GM18867 (cell line): ENCODE measurements at regions not wholly inside any gene's neighbourhood (a gene's known extent, or its start where the extent isn't known, plus 50 kb on each side); places are given as distances from the start of the nearest gene placed in this dataset.

Source experiments
- ATAC-seq: cut with Tn5 transposase; IDR thresholded peaks from one replicate; pipeline ENCODE4 v1.9.1; 2021; ENCODE audit warnings: mild to moderate bottlenecking, moderate library complexity; ENCODE audit not compliant: unreplicated experiment

DNA sequence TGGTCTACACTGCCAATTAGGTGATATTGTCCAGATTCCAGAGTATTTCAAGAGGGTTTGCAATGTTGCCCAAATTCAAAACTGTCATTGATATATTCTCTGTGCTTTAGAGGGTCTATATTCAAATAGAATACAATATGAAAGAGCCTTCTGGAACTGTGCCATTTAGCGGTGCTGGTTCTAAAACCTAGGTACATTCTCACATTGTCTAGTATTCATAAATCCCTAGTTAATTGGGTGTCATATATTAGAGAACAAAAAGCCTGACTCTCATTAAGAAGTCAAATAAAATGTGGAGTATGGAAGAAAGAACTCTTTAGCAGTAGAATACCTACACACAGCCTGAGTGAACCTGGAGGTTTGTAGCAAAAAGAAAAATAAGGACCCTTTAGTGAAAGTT is 447.9 kb downstream of the CNTN6 start:
- ATAC-seq, result no peak

DNA sequence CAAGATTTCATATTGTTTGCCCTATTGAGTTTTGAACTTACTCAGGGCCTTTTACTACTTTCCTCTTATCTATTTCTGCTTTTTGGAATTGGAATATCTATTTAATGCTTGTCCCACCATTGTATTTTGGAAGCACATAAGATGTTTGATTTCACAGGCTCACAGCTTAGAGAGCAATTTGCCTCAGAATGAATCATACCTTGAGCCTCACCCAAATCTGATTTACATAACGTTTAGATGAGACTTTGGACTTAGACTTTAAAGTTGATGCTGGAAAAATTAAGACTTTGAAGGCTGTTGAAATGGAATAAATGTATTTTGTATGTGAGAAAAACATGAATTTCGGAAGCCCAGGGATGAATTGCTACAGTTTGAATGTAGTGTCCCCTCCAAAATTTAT is 458.9 kb downstream of the CNTN6 start:
- ATAC-seq, result no peak

DNA sequence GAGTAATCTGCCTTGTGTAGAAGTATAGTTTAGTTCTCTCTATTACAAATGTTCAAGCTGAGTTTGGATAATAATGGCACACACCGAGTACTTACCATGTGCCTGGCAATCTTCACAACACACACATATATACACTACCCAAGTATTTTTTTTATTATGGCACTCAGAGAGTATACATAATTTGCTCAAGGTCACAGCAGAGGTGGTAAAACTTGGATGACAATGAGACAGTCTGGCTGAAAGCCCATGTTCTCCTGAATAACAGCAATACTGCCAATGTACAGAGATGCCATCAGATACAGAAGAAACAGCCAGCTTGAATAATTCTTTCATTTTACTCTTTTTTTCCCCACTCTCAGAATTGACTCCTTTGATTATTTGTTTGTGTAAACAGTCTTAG is 460.0 kb downstream of the CNTN6 start:
- no peak for ATAC-seq

DNA sequence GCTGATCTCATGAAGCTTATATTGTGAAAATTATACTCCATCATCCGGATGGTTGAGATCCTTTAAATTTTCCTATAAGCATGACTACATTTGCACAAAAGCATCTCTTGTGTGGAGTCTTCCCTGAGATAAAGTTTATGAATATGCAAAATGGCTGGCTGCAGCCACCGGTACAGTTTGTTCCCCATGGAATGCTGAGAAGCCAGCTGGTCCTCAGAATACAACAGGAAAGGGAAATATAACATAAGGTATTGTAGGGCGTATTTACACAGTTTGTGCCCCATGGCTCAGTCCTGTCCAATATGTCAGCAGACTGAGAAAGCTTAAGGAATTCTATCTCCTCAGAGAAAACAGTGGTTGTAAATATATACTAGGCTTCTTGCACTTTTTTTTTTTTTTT is 468.6 kb downstream of the CNTN6 start:
- ATAC-seq, result no peak

DNA sequence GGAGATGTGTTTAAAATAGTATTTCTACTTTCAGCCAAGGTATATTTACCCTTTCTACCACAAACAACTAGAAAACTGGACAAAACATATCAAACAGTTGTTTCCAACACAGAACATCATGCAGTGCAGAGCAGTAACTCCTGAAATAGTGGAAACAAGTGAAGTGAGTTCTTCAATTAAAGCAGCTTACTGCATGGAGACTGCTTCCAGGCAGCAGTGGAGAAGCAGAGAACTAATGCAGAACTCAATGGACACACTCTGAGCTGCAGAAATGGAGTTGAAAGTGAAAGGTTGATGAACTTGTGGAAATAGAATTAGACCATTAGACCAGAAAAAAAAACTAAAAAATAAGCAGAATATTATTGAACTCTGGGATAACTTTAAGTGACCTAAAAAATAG is 478.9 kb downstream of the CNTN6 start:
- no peak for ATAC-seq

DNA sequence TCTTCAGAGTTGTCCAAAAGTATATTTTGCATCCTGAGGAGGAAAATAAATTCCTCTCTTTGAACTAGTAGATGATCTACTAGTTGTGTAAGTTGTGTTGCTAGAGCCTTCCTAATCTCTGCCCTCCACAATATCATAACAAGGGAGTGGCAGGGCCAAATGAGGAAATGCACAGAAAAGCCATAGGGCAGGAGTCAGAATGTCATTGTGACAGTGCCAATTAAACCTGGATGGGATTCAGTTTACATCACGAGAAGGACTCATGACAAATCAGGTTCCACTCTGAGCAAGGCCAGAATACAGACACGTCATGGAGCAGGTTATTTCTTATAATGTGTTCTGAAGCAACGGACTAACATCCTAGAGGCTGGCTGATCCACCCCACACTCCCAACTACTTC is 483.2 kb downstream of the CNTN6 start:
- ATAC-seq, result no peak

DNA sequence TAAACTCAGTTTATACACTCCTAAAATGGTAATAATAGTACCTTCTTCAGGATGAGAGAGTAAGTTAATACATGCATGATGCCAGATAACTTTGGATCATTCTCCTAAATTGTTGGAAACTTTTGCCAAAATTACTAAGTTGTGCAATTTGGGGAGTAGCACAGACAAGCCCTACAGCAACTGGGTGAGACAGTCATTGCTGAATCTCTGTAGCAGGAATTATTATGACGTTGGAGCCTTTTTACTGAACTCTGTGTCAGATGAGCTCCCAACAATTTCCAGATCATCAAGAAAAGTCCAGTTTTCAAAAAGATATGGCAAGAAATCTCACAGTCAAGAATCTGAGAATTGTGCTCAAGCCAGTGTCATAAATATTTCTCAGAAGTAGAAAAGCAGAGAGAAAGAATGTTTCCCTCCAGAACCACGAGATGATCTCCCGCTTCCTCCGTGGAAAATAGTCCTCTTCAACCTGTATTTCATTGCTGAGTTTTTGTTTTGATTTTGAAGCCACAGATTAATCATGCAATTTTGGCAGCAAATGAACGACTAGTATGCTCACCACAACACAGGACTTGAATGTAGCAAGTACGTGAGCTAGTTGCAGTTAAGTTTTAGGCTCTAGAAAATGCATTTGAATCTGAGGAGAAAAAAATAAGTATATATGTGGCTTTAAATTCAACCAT is 485.4 kb downstream of the CNTN6 start:
- ATAC-seq, result no peak

DNA sequence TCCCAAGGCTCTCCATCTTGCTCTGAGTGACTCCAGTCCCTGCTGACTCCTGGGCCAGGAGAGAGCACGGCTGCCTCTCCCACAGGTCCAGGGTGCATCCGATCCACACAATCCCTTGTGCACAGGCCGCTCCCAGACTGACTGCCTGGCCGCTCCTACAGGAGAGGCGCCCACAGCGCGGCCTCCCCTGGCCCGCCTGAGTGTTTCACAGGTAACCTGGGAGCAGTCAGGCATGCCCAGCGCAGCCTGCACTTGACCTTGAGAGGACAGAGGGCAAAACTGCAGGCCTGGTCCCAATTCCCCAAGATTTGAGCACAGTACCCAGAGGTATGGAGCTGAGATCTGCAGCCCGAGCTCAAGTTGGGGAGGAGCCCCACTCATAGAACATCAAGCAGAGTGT is 490.2 kb downstream of the CNTN6 start:
- ATAC-seq, result no peak

DNA sequence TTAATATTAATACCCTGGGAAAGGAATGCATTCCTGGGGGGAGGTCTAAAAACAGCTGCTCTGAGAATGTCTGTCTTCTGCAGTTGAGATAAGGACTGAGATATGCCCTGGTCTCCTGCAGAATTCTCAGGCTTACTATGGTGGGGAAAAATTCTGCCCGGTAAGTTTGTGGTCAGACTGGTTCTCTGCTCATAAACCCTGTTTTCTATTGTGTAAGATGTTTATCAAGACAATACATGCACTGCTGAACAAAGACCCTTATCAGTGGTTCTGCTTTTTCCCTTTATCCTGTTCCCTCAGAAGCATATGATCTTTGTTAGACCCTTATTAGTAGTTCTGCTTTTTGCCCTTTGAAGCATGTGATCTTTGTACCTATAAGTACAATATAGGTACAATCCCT is 494.6 kb downstream of the CNTN6 start:
- no peak for ATAC-seq

DNA sequence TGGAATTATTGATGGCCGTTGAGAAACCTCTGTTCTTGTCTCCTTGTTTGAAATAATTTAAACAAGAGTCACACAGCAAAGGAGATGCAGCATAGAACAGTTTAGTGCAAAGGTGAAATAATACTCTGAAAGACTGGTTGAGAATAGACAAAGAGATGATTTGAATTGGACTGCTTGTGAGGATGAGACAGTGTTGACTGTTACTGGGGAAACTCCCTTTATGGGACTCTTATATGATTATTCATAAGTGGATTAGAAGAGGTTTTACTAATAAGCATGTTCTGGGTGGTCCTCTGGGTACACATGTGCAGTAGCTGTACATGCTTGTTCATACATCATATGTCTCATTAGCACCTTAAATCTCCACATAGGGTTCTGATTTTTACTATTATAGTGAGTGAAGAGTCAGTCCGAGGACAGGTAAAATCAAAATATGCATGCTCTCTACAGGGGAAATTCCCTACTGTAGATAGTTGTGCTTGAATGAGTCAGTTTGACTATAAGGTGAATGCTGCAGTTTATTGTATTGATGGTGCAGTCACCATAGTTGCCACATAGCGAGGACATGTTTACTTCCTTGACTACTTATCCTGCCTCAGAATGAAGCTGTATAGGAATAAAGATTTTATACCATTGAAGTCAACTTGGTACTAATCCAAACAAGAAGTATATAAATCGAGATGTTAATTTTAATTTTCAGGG is 498.7 kb downstream of the CNTN6 start:
- ATAC-seq, result no peak

DNA sequence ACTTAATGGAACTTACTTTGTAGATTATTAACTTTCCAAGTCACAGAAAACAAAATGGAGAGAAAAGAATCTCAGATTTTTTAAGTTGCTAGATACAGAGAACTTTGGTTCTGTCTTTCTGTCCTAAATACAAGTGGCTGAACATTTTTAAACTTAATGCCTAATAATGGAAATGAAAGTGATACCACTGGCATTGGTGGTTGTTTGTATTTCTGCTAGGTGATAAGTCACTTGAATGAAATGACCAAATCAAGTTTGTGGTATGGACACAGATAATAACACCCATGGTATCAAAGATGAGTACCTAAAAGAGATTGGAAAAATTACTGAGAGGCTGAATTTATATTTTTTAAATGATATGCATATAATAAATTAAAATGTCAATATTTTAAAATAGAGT is 502.1 kb downstream of the CNTN6 start:
- ATAC-seq, result no peak

DNA sequence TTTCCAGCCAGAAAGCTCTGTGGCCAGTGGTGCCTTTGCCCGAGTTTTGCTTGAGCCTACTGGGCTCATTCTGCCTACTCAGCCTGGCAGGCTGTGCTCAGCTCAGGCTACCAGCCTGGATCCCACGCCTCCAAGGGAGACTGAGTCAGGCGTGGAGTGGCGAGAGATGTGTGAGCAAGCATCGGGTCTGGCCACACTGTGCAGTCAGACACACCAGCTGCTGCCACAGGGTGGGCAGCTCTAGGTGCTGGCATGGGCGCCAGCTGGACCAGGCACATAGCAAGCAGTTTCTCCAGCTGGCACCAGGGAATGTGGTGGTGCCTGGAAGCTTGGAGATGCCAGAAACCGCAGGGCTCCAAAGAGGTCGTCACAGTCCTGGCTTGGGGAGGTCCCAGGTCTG is 498.5 kb upstream of the CNTN4 start:
- no peak for ATAC-seq

DNA sequence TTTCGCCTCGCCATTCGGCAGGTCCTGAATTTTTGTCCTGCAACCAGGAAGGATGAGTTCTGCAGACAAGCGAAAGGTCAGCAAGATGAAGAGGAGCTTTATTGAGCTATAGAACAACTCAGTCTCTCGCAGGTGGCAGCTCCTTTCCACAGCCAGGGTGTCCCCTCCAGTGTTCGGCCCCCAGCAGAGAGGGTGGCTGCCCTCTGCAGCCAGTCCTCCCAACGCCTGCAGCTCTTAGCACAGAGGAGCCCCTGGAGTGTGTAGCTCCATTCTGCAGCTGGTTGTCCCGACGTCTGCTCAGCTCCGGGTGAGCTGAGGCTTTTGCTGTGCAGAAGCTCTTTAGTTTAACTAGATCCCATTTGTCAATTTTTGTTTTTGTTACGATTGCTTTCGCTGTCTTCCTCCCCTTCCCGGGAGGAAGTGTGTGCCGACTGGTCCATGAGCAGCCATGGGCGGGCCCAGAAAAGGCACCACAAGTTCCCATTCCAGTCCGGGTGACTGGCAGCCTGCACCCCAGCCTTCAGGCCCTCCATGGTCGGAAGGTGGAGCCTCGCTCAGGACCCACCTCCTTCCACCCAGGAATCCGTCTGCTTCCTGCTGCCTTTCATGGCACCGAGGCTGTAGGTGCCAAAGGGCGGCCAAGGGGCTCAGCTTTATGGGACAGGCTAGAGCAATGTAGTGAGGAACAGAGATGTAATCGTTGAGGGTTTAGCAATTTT is 497.8 kb upstream of the CNTN4 start:
- no peak for ATAC-seq

DNA sequence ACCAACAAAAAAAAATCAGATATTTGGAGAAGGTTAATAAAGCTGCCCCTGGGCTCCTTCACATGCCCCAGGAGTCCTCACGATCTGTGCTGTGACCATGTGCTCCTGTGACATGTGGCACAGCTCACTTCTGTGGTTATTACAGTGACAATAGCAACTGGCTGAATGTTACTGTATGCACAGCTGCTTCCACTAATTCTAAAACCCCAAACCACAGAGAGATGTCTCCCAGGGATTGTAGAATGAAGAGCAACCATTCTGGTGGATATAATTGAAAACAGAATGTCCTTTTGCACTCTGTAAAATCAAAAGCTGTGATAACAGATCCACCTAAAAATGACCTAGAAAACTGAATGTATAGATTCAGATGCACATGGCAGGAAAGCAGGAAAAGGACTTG is 489.2 kb upstream of the CNTN4 start:
- no peak for ATAC-seq

DNA sequence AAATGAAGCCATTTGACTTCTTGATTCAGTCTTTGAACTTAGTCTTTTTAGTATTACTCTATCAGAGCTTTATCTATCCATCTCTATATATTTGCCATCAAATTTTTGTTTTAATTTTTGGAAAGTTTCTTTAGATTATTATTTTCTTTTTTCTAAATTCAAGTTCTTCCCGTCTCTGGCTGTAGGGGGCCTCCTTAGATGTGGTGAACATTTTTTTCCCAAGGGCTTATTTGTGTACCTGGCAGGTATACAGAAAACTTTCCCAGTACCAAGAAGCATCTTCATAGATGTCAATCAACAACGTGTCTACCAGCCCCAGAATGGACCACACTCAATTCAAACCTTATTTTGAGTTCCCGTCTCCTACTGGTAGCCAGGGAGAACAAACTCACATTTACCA is 486.8 kb upstream of the CNTN4 start:
- no peak for ATAC-seq

DNA sequence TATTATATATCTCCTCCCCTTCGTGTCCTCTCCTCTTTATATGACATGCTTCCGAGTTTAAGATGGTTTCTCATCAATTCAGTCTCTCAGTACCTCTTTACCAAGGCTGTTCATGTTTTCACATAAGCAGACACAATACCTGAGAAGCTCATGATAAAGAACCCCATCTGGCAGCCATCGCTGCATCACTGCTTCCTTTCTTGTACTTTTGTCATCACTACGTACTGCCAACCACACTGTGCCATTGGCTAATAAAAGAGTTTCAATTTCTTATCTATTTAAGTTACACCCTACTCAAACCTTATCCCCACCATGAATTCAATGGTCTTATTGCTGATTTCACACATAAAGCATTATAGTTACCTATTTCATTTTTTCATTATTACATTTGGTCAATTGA is 484.7 kb upstream of the CNTN4 start:
- no peak for ATAC-seq

DNA sequence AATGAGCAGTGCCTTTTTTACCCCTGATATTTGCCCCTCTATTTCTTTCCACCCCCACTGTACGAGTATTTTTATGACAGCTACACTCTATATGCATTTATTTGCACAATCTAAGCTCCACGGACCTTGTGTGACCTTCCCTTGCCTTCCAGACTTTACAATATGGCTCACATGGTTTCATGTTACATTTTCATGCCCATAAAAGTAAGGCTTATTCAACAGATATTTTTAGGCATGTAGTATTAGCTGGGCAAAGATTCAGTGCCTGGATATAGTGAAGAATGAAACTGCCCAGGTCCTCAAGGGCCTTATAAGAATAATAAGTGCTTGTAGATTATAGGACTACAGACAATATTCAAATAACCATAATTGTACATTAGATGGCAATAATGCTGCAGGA is 481.9 kb upstream of the CNTN4 start:
- no peak for ATAC-seq

DNA sequence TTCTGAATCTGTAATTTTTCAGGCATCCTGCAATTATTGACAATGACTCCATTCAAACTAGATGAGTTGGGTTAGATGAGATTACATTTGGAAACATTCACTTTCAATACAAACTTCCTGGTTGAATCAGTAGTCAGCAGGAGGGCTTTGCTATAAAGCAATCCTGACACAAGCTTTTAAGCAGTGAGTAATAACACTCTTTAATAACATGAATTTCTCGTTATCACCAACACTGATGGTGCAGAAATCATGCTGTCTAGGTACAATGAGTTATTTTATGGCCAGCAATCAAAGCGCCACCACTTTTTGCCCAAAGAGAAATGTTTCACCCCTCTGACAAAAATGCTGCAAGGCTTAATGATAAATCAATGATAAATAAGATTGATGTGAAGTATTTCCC is 474.8 kb upstream of the CNTN4 start:
- ATAC-seq, result no peak

DNA sequence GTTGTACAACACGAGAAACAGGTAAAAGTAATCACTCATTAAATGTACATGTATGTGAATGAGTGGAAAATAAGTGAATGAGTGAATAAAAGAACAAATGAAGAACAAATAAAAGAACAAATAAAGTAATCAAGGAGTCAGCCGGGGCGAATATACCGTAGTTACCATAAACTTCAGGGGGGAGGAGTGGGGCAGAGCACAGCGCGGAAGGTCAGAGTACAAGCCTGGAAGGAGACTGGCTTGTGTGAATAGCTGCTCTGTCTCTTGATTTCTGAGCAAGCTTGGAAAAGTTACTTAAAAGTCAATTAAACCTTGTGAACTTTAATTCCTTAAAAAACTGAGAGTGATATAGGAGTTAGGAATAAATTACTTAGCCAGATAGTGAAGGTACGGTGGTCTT is 466.5 kb upstream of the CNTN4 start:
- ATAC-seq, result no peak

DNA sequence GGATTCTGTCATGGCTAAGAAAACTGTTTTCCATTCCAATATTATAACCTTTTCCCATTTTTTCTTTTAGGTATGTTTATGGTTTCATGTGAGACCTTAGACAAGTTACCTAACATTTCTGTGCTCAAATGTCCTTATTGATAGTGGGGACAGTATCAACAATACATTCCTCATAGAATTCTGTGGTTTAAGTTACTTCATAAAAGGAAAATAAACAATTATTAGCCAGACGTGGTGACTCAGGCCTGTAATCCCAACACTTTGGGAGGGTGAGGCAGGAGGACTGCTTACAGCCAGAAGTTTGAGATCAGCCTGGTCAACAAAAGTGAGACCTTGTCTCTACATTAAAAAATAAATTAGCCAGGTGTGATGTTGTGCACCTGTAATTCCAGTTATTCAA is 436.8 kb upstream of the CNTN4 start:
- ATAC-seq, result no peak

DNA sequence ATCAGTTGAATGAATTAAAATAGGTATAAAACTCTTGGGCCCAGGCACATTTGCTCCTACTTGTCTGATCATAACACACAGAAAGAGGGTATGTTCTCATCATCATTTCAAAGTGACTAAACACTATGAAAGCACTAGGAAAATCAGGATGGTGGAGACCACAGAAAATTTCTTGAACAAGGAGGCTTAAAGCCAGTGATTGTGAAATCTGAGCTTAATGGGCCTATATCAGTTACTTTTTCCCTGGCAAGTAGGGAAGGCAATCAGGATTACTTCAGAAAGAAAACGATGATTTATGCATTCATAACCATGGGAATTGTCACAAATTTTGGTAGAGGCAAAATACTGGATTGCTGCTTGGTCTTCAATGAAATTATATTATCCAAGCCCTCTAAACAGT is 434.4 kb upstream of the CNTN4 start:
- no peak for ATAC-seq

DNA sequence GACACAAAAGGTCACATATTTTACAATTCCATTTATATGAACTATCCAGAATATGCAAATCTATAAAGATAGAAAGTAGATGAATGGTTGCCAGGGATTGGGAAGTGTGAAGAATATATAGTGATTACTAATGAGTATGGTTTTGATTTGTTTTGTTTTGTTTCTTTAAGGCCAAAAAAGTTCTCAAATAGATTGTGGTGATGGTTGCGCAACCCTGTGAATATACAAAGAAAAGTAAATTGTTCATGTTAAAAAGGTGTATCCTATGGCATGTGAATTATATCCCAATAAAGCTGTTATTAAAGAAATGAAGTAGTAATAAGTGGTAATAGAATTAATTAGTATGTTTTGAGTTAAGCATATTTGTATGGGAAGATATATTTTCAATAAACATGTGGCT is 431.8 kb upstream of the CNTN4 start:
- ATAC-seq, result no peak
